ENCODE measurements at regions not wholly inside any gene's neighbourhood (a gene's known extent, or its start where the extent isn't known, plus 50 kb on each side); places are given as distances from the start of the nearest gene placed in this dataset.

DNA sequence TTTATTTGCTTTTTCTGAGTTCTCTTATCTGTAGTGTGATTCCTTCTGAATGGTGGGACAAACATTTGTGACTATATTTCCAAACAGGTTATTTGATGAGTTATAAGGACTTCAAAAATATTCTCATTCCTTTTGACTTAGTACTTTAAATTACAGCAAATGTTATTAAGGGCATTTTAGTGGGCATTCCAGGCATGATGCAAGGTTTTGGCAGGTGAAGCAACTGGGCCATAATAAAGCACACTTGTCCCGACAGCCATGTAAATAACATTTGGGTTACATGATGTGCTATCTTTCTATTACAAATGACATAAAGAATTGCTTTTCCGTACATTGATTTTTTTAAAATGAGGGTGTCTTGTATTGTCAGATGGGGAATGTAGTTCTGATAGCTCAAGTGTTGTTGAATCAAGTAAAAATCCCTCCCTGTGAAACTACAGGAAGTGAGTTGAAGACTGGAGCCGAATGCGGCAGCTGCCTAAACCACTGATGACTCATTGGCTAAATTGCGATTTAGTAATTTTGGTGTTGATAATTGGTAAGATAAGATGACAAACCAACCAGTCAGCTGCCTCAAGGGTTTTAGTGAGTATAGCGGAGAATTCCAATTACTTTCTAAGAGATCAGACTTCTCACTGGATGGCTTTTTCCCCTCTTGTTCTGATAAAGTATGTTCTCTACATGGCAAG, 231.3 kb upstream of the NPY start:
- TF ChIP-seq, protein P1, sequence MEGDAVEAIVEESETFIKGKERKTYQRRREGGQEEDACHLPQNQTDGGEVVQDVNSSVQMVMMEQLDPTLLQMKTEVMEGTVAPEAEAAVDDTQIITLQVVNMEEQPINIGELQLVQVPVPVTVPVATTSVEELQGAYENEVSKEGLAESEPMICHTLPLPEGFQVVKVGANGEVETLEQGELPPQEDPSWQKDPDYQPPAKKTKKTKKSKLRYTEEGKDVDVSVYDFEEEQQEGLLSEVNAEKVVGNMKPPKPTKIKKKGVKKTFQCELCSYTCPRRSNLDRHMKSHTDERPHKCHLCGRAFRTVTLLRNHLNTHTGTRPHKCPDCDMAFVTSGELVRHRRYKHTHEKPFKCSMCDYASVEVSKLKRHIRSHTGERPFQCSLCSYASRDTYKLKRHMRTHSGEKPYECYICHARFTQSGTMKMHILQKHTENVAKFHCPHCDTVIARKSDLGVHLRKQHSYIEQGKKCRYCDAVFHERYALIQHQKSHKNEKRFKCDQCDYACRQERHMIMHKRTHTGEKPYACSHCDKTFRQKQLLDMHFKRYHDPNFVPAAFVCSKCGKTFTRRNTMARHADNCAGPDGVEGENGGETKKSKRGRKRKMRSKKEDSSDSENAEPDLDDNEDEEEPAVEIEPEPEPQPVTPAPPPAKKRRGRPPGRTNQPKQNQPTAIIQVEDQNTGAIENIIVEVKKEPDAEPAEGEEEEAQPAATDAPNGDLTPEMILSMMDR (IDR thresholded peaks at IDR 0.05): no peak
- TF ChIP-seq POLR2A (IDR thresholded peaks at IDR 0.05): no peak
